ENCODE measurements at regions not wholly inside any gene's neighbourhood (a gene's known extent, or its start where the extent isn't known, plus 50 kb on each side); places are given as distances from the start of the nearest gene placed in this dataset.

GRCh38 chr7:153396475-153396874 lies 636.9 kb downstream of the ACTR3B start:
- TF ChIP-seq CTCF (conservative IDR thresholded peaks at IDR 0.05; ENCODE audit: low read length) (no peak), EZH2phosphoT487 (IDR thresholded peaks at IDR 0.05; ENCODE audit: borderline replicate concordance, low read depth, low read length) (no peak)
